HG02970 (cell line): ENCODE measurements at regions not wholly inside any gene's neighbourhood (a gene's known extent, or its start where the extent isn't known, plus 50 kb on each side); places are given as distances from the start of the nearest gene placed in this dataset.
"Not testable (repeated sequence)": the region's sequence is repeated elsewhere in the genome, so short reads cannot be mapped to it uniquely, and the experiment has no call there.

ENCODE experiments used
- ATAC-seq: cut with Tn5 transposase; IDR thresholded peaks from one replicate; pipeline ENCODE4 v1.9.1; 2021; ENCODE audit warnings: mild to moderate bottlenecking, moderate library complexity, moderate number of reproducible peaks; ENCODE audit not compliant: unreplicated experiment, low FRiP score

DNA sequence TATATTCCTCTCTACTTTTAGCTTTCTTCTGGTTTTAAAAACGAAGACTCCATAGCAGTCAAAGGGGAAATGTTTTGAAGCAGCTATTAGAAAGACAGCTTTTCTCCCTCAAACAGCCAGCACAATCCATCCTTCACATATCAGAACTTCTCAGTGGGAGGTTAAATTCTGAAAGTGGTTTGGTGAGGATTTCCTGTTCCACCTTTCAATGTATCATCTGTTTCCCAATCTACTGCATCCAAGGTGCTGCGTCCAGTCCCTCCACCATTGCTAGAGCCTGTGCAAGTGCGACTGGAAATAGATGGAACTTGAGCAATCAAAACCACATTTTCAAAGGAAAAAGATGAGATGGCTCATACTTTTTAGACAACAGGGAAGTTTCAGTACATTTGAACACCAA lies 508.3 kb upstream of the ARID1B start:
- no peak for ATAC-seq

DNA sequence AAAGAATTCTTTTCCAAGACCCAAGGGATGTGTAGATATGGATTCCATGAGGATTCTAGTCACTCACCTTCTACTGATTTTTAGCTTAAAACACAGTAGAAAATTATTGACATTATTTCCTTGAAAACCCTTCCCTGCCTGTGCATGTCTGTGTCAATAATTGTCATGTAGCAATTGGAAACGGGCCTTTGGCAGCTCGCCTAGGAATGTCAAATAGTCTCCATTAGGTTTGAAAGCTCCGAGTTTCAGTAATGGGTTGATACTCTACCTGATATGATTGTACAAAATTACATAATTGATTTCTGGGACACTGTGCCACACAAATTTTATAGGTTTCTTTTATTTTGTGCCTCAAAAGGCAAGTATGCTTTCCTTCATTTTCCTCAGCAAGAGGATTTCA lies 515.2 kb upstream of the ARID1B start:
- no peak for ATAC-seq

DNA sequence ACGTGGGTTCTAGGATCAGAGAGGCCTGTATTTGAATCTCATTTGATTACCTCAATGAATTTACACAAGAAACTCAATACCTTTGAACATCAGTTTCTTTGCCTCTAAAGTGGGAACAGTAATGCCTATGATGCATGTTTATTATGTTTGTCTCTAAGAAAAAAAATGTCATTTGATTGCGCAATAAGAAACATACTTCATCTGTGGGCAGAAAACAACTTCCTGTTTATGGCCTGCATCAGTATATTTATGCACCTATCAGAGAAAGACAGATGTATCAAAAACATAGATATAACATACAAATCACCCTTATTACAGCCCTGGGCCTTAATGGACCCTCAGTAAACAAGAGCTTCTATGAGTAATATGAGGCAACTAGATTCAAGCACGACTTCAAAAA lies 516.4 kb upstream of the ARID1B start:
- ATAC-seq = no peak

DNA sequence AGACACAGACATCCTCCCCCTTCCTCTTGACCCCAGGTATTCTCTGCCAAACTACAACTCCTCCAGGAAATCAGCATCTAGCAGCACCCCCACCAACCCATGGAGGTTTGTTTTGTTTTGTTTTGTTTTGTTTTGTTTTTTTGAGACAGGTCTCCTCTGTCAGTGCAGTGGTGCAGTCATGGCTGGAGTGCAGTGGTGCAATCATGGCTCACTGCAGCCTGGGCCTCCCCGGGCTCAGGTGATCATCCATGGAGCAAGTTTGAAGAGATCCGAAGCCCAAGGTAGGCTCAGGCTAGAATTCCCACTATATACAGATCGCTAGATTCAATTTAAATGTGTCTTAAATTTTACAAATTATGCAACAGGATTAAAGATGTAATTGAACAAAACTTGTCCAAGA lies 518.2 kb upstream of the ARID1B start:
- ATAC-seq = no peak

DNA sequence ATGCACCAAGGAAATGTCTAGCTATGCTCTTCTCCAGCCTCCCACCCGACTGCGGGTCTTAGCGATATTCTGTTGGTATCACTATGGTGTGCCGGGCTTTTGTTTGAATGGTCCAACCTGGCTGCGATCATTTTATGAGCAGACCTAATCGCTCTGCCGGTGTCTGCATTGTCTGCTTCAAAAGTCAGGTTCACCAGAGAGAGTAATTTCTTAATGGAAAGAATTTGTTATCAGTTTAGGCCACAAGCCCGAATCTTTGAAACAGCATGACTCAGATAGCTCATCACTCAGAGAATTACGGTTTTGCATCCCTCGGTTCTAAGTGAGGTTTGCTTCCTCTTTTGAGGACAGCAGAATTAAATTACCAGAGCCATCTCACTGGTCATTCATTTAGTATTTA lies 521.0 kb upstream of the ARID1B start:
- ATAC-seq = no peak

DNA sequence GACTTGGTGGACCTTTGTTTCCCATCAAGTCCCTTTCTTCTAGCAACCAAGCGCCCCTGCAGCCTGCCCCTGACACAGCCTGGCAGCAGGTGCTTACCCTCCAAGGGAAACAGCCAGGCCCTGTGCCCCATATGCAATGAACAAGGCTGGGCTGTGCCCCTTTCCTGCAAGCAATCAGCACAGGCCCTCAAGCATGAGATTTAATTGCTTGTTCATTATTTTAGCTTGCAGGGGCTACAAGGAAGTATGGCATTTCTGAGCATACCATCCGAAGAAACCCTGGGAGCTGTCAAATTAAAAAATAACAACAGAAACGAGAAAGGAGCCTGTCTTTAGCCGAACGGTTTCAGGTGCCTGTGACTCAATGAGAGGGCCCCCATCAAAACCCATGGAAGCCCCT lies 522.9 kb upstream of the ARID1B start:
- ATAC-seq = no peak

DNA sequence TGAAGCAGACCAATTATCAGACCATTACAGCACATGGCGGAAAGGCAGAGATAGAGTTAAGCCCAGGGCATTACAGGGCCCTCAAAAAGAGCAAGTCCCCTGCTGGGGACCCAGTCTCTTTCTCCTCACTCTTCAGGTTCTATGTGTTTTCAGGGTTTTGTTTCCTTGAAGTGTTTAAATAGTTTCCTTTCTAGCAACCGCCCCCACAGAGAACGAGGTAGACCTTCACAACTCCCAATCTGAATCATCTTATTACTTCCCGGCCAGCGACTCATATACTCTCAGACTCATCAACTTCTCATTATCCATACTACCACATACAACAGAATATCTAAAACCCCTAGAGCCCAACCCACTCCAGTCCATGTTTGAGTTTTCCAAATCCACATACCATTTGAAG lies 526.6 kb upstream of the ARID1B start:
- no peak for ATAC-seq

DNA sequence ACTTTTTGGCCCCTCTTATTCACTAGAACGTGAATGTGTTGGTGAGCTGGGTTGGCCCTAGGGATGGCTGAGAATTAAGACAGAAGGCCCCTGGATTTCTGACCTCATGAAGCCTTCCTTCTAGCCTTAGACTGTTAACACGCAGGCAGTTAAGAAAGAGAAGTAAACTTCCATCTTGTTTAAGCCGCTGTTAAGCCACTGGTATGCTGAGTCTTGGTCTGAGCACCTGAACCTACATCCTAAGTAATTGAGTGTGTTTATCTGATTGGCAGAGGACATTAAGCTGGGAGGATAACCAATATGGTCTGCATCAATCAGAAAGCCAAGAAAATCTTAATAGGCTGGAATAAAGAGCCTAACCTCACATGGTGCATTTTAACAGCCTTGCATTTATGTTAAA lies 535.0 kb upstream of the ARID1B start:
- ATAC-seq = no peak

DNA sequence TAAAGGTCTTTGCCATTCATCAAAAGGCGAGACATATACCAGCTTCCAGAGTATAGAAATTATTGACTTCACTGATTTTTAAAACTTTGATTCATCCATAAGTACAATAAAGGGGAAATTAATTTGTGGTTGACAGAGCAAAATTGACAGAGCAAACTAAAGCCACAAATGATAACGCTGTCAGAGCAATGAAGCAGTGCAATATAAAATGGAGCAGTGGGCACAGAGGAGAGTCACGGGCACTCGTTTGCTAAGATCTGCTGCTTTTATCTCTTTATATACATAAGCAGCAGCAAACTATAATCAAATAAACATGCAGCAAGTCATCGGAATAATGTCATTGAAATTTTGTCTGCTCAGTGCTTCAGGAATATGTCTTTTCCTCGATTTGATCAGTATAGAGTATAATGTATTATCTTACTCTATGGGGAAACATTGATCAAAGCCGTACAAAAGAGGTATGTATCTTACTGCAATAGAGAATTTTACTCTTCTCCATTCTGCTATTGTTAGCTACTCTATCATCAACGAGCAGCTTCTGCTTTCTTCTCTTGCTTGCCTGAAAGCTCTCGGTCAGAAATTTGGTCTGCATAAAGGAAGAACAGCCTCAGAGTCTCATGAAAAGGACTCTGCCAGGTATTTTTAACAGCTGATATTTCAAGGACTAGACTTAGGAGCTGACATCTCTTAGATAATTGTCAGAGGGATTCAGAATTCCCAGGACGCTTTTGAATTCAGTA lies 546.0 kb upstream of the ARID1B start:
- no peak for ATAC-seq

DNA sequence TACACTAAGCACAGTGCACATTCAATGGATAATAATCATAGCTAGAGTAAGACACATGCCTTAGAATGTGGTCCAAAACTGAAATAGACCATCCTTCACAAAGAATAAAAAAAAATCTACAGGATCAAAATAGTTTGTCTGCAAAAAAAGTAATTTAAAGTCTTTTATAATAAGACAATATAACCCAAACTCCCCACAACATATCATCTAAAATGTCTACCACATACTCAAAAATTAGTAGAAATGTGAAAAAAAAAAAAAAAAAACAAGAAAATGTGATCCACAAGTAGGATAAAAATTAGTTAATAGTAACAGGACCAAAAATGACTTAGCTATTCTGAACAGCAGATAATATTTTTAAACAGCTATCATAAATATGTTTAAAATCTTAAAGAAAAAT lies 557.2 kb upstream of the ARID1B start:
- ATAC-seq = no peak

DNA sequence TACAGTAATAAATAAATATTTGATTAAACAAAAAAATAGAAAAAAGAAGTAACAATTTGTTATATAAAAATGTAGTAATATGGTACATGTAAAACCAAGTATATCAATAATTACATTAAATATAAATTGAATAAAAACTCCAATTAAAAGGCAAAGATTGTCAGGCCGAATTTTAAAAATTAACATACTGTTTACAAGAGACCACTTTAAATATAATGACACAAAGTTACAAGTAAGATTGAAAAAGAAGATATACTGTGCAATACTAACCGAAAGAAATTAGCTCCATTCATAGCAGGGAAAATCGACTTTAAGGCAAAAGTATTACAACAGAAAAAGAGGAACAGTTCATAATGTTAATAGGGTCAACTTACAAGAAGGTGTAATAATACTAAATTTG lies 571.5 kb upstream of the ARID1B start:
- no peak for ATAC-seq

DNA sequence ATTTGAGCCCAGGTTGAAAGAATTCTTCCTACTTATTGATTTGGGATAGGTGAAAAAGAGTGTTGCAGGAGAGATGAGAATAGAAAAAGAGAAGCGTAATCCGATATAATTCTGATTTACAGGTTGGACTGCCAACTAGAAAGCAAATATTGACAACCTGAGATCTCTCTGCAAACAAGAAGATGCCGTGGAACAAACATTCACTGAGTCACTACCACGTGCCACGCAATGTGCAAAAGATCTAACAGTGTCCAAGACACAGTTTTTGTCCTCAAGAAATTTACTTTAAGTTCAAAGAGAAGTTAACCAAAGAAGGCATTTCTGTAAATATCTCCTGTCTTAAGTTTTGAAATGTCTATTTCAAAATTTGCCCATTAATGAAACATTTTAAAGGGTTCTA lies 578.0 kb upstream of the ARID1B start:
- no peak for ATAC-seq

DNA sequence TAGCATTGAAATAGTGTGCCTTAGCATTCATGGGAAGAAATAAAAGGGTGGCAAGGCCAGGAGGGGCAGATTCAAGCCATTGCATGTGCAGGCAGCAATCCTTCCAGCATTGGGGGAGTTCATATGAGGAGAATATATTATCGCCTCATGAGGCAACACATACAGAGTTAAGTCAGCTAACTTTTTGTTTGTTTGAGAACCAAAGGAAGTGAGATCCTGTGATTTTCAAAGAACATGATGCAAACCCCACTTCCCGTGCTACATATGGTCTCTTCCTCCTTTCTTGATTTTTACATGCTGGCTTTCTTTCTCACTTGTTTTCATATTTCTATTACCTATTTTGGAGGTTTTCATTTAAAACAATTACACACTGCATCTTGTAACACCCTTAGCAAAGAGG lies 579.7 kb upstream of the ARID1B start:
- ATAC-seq = no peak

DNA sequence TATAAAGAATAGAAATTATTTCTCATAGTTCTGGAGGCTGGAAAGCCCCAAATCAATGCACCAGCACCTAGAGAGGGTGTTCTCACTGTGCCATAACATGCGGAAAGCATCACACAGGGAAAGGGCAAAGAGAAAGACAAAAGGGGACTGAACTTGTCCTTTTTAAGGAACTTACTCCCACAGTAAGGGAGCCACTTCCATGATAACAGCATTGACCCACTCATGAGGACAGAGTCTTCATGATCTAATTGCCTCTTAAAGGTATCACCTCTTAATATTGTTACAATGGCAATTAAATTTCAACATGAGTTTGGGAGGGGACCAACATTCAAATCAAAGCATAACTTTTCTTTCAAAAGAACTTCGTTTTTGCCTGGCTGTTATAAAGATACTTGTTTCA lies 582.2 kb upstream of the ARID1B start:
- ATAC-seq = no peak

DNA sequence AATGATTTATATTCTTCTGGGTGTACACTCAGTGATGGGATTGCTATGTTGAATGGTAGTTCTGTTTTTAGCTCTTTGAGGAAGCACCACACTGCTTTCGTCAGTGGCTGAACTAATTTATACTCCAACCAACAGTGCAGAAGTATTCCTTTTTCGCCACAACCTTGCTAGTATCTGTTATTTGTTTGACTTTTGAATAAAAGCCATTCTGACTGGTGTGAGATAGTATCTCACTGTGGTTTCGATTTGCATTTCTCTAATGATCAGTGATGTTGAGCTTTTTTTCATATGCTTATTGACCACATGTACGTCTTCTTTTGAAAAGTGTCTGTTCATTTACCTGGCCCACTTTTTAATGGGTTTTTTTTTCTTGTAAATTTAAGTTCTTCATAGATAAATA lies 583.8 kb upstream of the ARID1B start:
- no peak for ATAC-seq

DNA sequence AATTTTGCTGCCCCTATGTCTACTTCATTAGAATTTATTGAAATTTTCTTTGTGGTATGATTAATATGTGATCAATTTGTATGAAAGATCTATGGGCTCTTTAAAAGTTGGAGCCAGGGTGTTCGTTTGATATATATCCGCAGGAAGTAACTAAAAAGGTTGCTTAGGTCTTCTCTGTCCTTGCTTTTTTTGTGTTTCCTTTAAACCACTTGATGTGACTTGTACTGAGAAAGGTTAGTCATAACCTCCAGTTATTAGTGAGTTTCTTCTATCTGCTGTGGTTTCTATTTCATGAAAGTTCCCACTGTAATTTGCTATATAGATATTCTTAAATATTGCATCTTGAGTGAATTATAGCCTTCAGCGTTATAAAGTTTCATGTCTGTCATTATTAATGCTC lies 585.3 kb upstream of the ARID1B start:
- no peak for ATAC-seq

DNA sequence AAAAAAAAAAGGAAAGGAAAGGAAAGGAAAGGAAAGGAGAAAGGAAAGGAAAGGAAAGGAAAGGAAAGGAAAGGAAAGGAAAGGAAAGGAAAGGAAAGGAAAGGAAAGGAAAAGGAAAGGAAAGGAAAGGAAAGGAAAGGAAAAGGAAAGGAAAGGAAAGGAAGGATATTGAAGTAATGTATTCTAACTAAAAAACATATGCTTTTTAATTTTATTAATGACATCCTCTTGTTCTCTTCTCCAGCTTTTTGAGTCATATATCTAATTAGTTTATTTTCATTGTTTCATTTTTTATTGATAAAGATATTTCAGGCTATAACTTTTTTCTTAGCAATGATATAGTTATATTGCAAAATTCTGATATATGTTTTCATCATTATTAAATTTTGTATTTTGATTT lies 585.8 kb upstream of the ARID1B start:
- not testable (repeated sequence) for ATAC-seq

DNA sequence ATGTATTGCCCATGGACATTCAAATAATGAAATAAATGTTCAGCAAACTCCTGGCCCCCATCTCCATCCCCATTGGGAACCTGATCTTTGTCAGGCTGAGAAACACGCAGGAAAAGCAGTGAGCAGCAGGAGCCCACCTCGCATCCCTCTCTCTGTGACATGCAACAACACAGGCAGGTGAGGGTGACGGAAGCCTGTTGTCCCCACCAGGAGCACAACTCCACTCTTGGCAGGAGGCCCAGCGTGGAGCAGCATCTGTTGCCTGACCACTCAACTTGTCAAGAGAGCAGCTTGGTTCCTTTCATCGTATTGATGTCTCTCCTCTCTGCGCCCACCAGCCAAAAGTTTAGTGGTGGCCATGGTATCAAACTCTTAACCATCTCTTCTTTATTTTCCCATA lies 586.9 kb upstream of the ARID1B start:
- ATAC-seq = no peak

DNA sequence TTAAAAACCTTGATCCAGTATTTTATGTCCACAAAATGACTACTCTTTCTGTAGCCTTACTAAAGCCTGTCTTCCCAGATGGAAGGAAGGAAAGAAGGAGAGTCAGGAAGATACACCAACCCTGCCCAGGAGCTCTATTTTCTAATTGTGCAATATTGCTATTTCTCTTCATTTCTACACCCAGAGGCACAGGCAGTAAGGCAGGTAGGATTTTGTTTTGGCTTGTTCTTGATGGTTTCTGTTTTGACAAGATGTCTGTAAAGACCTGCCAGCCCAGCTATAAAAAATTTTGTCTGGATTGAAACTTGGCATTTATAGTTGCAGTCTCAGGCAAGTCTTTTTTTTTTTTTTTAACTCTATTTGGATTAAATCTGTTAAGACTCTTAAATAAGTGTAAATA lies 587.5 kb upstream of the ARID1B start:
- ATAC-seq = no peak

DNA sequence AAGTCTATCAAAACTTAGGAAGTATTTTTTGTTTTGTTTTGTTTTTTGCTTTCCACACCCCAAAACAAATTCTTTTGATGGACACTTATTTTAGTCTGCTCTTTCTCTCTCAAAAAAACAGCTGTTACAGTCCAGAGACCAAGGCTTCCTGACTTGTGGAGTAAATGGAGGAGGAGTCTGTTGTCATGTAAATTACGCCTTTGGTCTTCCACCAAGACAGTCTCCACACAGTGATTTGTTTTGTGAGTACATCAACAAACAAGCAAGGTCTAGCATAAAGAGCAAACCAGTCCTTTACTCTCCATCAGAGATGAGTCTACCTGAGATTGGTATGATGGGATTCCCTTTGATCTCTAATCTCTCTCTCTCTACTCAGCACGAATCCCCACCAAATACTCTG lies 588.0 kb upstream of the ARID1B start:
- no peak for ATAC-seq

DNA sequence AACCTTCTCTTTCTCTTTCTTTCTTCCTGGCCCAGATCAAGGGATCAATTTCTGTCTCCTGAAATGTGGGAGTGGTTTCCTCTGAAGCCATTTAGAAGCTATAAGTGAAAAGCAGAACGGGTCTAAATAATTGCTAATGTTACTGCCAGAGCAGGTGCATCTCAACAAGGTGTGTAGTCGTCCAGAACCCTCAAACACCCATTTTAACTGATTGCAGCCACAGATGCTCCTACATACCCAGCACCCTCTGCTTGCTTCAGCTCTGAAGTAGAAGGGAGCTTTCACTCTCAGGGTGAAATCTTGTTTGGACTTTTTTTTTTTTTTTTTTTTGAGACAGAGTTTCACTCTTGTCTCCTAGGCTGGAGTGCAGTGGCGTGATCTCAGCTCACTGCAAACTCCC lies 592.1 kb upstream of the ARID1B start:
- ATAC-seq = no peak

DNA sequence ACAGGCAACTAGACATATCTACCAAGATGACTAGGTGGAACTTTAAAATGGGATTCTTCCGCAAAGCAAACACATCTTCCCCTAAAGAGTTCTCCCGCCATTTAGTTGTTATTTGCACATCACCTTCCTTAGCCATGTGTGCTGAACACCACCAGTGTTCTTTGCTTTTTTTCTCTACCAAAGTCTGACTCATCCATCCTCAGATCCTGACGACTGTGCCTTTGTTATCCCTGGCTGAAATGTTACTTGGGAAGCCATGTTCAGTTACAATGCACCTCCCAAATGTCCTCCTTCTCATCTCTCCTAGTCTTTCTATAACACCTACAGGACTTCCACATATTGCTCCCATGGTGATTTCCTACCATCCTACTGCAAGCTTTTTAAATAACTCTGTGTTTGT lies 593.5 kb upstream of the ARID1B start:
- ATAC-seq = no peak

DNA sequence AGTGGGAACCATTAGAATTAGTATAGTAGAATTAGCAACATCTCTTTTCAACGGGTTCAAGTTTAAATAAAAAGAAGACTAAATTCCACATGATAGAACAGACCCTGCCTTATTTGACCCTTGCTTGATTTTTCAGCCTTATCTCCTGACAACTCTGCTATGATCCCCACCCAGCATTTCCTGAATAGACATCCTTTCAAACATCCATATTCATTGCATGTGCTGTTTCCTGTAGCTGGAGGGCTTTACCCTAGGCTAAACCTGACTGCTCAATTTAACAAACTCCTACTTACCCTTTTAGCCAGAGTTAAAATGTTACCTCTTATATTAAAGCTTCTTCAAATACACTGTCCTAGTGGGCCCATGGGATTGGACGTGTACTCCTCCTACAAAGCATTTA lies 594.8 kb upstream of the ARID1B start:
- no peak for ATAC-seq
